ENCODE measurements at regions not wholly inside any gene's neighbourhood (a gene's known extent, or its start where the extent isn't known, plus 50 kb on each side); places are given as distances from the start of the nearest gene placed in this dataset.

DNA sequence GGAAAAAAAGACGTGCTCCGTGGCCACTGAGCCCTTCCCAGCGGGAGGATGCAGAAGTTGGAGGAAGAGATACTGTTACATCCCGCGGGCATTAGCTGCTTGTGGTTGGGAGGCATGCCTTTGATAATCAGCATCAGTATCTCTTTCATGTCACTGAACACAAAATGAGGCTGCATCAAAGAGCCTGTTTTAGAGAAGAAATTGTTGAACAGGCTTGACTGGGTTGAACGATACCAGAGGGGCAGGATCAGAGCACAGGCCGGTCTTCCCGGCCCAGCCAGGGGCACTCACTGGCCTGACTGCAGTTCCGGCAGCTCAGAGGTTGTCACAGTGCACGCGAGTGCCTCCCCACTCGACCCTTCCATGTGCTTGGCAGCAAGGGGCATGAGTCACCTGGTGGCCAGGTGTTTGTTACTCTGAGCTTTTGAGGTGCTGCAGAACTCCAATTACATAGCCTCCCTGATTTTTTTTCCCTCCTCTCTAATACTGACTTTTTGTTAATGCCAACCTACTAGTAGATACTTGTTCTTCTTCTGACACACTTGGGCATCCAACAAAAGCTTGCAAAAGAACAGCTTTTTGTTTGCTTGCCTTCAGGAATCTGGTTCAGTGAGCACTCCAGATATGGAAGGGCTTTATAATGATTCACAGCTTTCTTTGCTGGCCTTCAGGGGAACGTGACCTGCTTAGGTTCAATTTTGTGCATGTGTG, 121.6 kb downstream of the VAPA start:
- DNase-seq, result no peak

- DNase-seq, result no peak
These were observed 122.7 kb downstream of the VAPA start for GRCh38 chr18:10036479-10036878.

DNA sequence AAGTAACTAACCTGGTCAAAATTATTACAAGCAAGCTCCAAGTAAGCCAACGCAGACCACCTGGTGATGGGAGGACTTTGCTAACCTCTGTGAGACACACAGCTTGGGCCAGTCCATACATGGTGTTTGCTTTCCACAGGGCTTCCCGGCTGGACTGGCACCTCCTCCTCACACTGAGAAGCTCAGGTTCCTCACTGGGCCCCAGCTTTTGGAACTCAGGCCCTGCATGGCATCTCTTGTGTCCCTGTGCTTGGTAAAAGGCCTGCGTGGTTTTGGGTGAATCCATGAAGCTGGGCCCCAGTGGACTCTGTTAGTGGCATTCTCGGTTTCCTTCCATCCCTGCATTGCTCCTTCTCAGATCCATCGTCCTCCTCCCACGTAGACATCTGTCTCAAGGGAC, 123.4 kb downstream of the VAPA start:
- DNase-seq, result no peak

- no peak for DNase-seq
These were observed 124.5 kb downstream of the VAPA start for GRCh38 chr18:10038268-10038667.

DNA sequence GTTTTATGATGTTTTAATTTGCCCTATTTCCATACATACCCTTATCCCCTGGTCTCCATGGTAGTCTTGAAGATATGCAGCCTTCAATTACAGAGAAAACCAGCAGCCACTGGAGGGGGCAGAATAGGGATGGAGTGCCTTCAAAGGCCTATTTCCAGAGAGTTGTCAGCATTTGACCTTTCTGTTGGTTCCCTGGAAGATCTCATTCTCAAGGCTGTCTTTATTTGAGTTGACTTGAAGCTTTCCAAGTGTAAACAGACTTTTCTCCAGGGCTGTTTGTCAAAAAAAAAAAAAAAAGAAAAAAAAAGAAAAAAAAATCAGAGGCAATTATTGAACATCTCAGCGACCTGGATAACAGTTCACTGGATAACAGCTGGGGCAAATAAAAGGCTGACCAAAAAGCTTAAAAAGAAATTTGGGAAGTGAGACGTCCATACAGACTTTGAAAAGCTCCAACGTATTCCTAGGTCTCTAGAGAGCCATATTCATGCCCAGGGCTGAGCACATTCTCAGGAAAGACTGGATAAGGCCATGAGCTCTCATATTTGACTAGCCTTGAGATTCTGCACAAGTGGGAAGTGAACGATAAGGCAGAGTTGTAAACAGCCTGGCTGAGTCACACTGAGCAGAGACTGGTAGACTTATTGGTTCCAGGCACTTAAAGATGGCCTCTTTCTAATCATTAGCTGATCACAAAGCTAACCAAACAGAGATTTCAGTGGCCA, 126.6 kb downstream of the VAPA start:
- DNase-seq, result peak; percentile 74

- DNase-seq, result peak; percentile 79
These were observed 127.4 kb downstream of the VAPA start for GRCh38 chr18:10041180-10041579.

DNA sequence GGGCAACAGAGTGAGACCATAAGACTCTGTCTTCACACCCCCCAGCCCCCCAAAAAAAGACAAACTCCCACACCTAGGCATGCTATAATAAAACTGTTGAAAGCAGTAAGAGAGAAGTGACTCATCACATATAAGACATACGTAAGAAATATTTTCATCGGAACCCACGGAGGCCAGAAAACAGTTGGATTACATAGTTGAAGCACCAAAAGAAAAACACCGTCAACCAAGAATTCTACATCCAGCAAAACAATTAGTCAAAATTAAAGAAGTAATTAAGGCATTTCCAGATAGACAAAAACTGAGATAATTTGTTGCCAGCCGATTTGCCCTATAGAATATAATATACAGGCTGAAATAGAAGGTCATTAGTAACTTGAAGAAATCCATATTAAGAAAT, 128.7 kb downstream of the VAPA start:
- DNase-seq, result no peak

DNA sequence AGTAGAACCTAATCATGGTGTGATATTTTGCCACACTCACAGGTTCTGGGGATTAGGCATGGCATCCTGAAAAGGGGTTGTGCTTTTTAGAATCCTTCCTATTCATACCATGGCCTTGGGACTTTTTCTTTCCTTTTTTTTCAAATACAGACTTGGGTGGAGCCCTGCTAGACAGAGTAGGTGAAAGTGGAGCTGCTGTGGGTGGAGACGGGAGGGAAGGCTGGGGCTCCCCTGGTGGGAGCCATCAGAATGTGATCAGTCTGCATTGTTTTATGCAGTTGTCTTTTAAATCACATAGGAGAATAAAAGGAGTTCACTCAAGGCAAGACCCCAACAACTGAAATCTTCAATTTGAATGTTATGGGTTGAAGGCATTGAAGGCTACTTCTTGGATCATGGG, 130.2 kb downstream of the VAPA start:
- no peak for DNase-seq

DNA sequence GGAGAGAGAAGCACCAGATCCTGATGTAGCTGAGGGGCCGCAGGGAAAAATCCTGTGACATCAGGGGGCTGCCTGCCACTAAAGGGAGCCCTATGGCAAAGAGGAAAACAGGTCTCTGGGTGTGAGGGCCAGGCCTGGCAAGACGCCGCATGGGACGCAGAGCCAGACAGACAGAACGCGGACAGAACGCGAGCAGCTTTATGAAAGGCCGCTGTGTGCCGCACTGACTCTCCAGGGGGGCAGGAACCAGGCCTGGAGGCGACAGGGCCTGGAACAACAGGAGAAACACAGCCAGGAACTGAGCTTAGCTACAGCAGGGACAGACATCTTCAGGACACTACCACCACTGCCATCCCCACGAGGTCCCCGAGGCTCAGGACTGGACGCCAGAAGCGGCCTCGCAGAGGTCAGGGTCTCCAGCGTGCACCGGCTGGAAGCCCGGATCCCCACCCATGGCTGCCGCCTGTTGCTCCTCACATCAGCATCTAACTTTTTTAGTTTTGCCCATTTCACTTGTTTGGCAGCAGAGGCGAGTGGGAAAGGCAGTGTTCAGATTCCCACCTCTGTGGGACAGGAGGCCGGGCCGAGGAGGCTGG, 131.6 kb downstream of the VAPA start:
- no peak for DNase-seq

GRCh38 chr18:10046178-10046807, 132.5 kb downstream of the VAPA start:
- no peak for DNase-seq

- peak; percentile 92 for DNase-seq
These were observed 133.4 kb downstream of the VAPA start for GRCh38 chr18:10047237-10047636.

DNA sequence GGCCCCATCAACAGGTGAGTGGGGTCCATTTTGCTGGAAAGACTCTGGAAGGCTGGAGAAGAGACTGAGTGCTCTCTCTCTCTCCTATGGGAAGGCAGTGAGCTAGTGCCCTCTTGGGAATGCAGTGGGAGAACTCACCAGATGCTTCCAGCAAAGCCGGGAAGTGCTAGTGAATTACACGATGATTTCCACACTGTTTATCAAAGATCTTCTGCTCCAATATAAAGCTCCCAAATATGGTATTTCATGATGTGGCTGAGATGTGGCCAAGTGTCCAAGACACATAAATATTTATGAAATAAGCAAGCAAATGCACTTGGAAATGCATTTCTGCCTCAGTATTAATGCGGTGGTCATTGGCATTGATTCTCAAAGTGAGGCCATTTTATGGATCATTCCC, 135.9 kb downstream of the VAPA start:
- DNase-seq, result peak; percentile 57

- DNase-seq, result peak; percentile 38
These were observed 137.1 kb downstream of the VAPA start for GRCh38 chr18:10050956-10051355.

DNA sequence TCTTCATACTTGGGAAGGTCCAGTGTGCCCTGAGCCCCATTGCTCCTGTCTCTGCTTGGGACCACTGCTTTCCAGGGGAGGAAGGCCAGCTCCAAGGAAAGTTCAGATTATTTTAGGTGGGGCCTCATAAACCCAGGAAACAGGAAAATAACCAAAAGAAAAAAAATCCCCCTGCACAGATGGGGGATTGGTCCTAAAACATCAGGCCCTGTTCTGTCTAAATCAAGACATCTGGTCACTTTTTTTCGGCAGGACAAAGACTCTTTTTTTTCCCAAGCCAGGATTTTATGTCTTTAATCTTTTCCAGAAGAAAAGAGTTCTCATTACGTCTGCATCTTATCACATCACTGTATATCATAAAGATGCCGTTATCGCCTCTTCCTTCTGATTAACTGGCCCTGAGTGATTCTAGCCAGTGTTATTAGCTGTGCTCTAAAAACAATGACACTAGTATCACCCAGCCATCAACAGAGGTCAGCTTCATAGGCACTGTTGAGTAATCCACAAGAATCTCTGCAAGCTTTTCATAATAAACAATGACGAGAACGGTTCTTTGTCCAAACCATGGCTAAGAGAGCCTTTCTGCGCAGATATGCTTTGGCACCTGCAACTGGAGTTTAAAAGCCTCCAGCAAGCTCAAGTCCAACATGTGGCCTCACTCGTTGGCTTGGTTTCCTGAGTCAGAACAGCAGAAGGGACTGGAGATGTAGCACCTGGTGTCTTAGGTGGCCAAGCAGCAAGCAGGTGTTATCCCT, 138.2 kb downstream of the VAPA start:
- DNase-seq, result peak; percentile 87

DNA sequence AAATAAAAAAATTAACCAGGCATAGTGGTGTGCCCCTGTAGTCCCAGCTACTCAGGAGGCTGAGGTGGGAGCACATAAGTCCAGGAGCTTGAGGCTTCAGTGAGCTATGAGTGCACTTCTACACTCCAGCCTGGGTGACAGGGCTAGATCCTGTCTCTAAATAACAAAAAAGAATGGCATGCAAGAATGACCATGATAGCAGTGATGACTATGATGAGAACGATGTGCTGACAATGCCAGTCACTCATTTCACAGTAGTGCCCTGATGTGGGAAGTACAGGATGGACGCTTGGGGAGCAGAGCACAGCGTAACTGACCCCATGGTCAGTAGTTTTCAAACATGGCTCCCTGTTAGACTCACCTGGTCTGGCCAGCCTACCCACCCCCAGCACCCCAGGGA, 139.1 kb downstream of the VAPA start:
- DNase-seq, result no peak

DNA sequence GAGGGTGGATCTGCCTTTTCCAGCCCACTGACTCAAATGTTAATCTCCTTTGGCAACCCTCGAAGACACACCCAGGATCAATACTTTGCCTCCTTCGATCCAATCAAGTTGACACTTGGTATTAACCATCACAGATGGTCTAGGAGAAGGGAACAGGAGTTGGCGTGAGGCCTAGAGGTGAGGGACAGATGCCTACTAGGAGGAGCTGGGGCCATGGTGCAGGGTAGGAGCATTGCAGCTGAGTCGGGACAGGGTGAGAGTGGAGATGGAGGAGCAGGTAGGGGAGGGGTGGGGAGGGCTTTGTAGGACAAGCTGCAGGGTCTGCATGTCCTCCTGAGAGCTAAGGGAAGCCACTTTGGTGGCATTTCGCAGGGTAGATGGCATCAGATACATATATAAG, 140.0 kb downstream of the VAPA start:
- no peak for DNase-seq

GRCh38 chr18:10054366-10054765, 140.6 kb downstream of the VAPA start:
- DNase-seq, result no peak

- no peak for DNase-seq
These were observed 141.4 kb downstream of the VAPA start for GRCh38 chr18:10055125-10055750.

- DNase-seq, result no peak
These were observed 142.7 kb downstream of the VAPA start for GRCh38 chr18:10056506-10056905.

GRCh38 chr18:10057401-10057893, 143.6 kb downstream of the VAPA start:
- DNase-seq, result no peak

DNA sequence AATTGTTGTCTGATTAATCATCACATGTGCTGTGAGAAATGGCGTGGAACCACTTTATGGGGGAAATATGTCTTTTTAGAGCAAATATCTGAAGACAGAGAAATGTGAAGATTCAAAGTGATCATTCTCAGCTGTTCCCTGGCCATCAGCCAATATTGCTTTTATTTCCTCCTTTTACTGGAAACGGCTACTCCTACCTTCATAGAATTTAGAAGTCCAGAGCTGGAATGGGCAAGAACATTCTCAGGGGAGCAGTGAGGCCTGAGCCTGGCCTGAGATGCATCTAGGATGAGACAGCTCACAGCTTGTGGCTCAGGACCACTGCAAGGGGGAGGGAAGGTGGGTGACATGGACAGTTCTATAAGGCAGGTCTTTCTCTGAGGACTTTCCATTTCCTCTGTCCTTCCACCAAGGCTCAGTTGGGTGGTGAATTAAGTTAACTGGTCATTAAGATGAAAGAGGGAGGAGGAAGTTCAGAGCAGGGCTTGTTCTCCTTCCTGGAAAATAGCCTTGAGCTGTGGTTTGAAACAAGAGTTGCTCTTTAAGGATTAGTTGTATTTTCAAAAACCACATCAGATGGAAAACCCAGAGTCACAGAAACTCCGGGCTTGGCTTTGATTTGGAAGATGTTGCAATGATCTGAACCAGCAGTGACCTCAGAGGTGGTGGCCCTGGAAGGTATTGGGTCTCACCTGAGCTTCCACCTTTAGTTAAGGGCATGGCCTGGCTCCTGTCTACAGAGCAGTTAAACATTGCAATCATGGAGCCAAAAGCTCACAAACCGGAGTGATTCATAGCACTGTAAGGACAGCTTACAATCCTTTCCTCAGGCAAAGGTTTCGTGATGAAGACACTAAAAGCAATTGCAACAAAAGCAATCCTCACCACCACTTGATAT, 144.3 kb downstream of the VAPA start:
- peak; percentile 92 for DNase-seq
